Heart left ventricle (tissue), 16 donors: ENCODE measurements at regions not wholly inside any gene's neighbourhood (a gene's known extent, or its start where the extent isn't known, plus 50 kb on each side); places are given as distances from the start of the nearest gene placed in this dataset.

ENCODE experiments used
- ATAC-seq, 4 donors: fragments of 200-7000 bp; cut with Tn5 transposase; one replicate each; pipeline ENCODE4 v1.9.1; 2020 to 2022; ENCODE audit warnings: moderate library complexity in 4 of 4, mild to moderate bottlenecking in 3 of 4, moderate number of reproducible peaks in 1 of 4
- DNase-seq, 5 donors: peaks; one replicate each; pipeline ENCODE4 v3.0.0-alpha.2; 2020
- H3K27ac ChIP-seq, 12 donors: fragments of 200-600 bp; sonication (generic) in 4 of 12; one replicate each; pipeline versions ENCODE4 v1.5.0 to v1.8.0; 2016 to 2022; ENCODE audit warnings: mild to moderate bottlenecking in 2 of 12
- H3K27me3 ChIP-seq, 9 donors: fragments of 200-600 bp; sonication (generic) in 2 of 9; one replicate each; pipeline versions ENCODE4 v1.5.1 to v1.8.0; 2016 to 2022; ENCODE audit warnings: mild to moderate bottlenecking in 3 of 9
- H3K36me3 ChIP-seq, 9 donors: fragments of 200-600 bp; sonication (generic) in 2 of 9; one replicate each; pipeline versions ENCODE4 v1.5.0 to v1.8.0; 2018 to 2022; ENCODE audit warnings: mild to moderate bottlenecking in 2 of 9
- H3K4me1 ChIP-seq, 12 donors: fragments of 200-600 bp; sonication (generic) in 4 of 12; one replicate each; pipeline versions ENCODE4 v1.5.0 to v1.8.0; 2016 to 2022; ENCODE audit warnings: mild to moderate bottlenecking in 3 of 12
- H3K4me3 ChIP-seq, 12 donors: fragments of 200-600 bp; sonication (generic) in 4 of 12; one replicate each; pipeline versions ENCODE4 v1.5.0 to v1.8.0; 2017 to 2022; ENCODE audit warnings: mild to moderate bottlenecking in 9 of 12, moderate library complexity in 4 of 12
- H3K9me3 ChIP-seq, 12 donors: fragments of 200-600 bp; sonication (generic) in 4 of 12; one replicate each; pipeline versions ENCODE4 v1.5.0 to v1.8.0; 2016 to 2022; ENCODE audit warnings: mild to moderate bottlenecking in 1 of 12
- CTCF ChIP-seq, 12 donors: fragments of 200-600 bp; sonication (generic) in 4 of 12; IDR thresholded peaks; one replicate each; pipeline versions ENCODE4 v1.5.0 to v1.8.0; 2018 to 2022; ENCODE audit warnings: antibody characterized with exemption in 12 of 12, mild to moderate bottlenecking in 5 of 12
- POLR2A ChIP-seq, 2 donors: fragments of 450-650 bp; IDR thresholded peaks; one replicate each; pipeline ENCODE4 v1.6.1; 2017; ENCODE audit warnings: antibody characterized with exemption in 2 of 2, mild to moderate bottlenecking in 2 of 2, moderate library complexity in 2 of 2
- WGBS, 4 donors: extraction: QIAGEN DNeasy Blood & Tissue Kit in 2 of 4; methylation state at CpG; one replicate each; pipeline versions ENCODE4 v1.1.5 to v1.1.7; 2013 to 2018; 5-methylcytosine and 5-hydroxymethylcytosine counted together
- intact Hi-C, 10 donors: fragments of 100-400 bp; cut with DNase I; formaldehyde crosslinking; loops; one replicate each; pipeline versions ENCODE4 v1.11.1 to v1.14.2; 2022
- donor health status: ischemic (EF 13 %, LVEDD 7.1; RV severe dilation, severe dysfunction).
- donor health status: healthy with polysubstance abuse.
- donor health status: DM: no; HTN: yes; CAD: no.
- donor health status: DM: no; HTN: no; CAD: no.
- donor health status: ischemic (EF 25% LVEDD 6.9; RV normal size, moderate dysfunction).
- donor health status: ischemic (EF 25% LVEDD 5.7; RV mildly dilated, moderate dysfunction).
- donor health status: healthy.
- donor health status: DM: yes; HTN: yes; CAD: no.
- donor health status: ischemic (EF 35%, LVEDD 5.7; RV mildly dilated, moderate dysfunction).
- donor health status: nonischemic (EF 11% LVEDD 7.7; RV severe dilation, severe dysfunction).
- donor health status: DM: yes; HTN: yes; CAD: no.
- donor health status: PGD.
- donor health status: ischemic (EF 29% LVEDD 5.4; RV normal size, mild dysfunction).
- donor health status: nonischemic (EF 23%, LVEDD 6.1; RV moderate dilation, normal function).

DNA sequence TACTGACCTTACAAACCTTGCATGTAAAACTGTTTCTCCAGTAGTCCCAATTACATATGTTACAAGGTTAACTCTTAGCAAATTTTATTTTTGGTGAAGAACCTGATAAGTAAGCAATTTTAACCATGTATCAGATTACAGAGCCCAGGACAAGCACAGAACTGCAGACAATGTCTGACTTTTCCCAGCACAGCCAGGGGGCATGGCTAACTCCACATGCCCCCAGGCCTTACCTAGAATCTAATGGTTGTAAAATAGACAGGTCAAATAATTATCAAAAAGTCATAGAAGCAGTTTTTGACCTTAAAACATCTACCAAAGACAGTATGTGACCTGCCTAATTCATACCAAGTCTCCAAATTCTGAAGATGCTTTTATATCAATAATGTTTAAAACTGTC is 364.1 kb downstream of the FOXO1 start:
- Histone ChIP-seq H3K27me3 (no peaks in the 10 kb centered on the region), H3K4me3 (no peak overlapping the region), H3K9me3 (peaks cover 0 to 25% (median 5%) of the 10 kb centered on the region in 12 donors), H3K36me3 (no peaks in the 10 kb centered on the region), H3K4me1 (no peaks in the 10 kb centered on the region), H3K27ac (no peak overlapping the region)
- DNase-seq, result no peak
- TF ChIP-seq CTCF (IDR thresholded peaks at IDR 0.05), result no peak
- no peak for TF ChIP-seq POLR2A (IDR thresholded peaks at IDR 0.05)
- ATAC-seq, result no peak
- intact Hi-C loops, result loop anchor here in 1 of 10 donors (10.0 kb wide), 1 partner anchor 238 kb away; no protein-coding TSS in a partner anchor

GRCh38 chr13:40304391-40304790 is 362.1 kb downstream of the FOXO1 start:
- DNase-seq (no peak), ATAC-seq (no peak)
- TF ChIP-seq POLR2A (IDR thresholded peaks at IDR 0.05) (no peak), CTCF (IDR thresholded peaks at IDR 0.05) (no peak)
- no peaks in the 10 kb centered on the region for H3K27me3 ChIP-seq
- H3K27ac ChIP-seq, result no peak overlapping the region
- intact Hi-C loops, result loop anchor here in 1 of 10 donors (10.0 kb wide), 1 partner anchor 240 kb away; no protein-coding TSS in a partner anchor
- 59 to 83% (median 69%) methylated on average over 3 of the region's 3 CpGs for WGBS, 4 donors
- H3K9me3 ChIP-seq, result peaks cover 0 to 25% (median 5%) of the 10 kb centered on the region in 12 donors
- H3K36me3 ChIP-seq, result no peaks in the 10 kb centered on the region
- no peak overlapping the region for H3K4me3 ChIP-seq
- no peaks in the 10 kb centered on the region for H3K4me1 ChIP-seq

- DNase-seq, result no peak
- Histone ChIP-seq H3K27me3 (no peaks in the 10 kb centered on the region), H3K4me3 (no peak overlapping the region), H3K4me1 (no peaks in the 10 kb centered on the region), H3K36me3 (no peaks in the 10 kb centered on the region), H3K27ac (no peak overlapping the region), H3K9me3 (peaks cover 0 to 14% (median 5%) of the 10 kb centered on the region in 12 donors)
- intact Hi-C loops, result loop anchor here in 1 of 10 donors (10.0 kb wide), 1 partner anchor 242 kb away; no protein-coding TSS in a partner anchor
- no peak for ATAC-seq
- 95 to 100% (median 98%) methylated on average over 2 of the region's 2 CpGs for WGBS, 4 donors
- no peak for TF ChIP-seq CTCF (IDR thresholded peaks at IDR 0.05)
- no peak for TF ChIP-seq POLR2A (IDR thresholded peaks at IDR 0.05)
Measured at GRCh38 chr13:40306817-40307216, 359.6 kb downstream of the FOXO1 start.

DNA sequence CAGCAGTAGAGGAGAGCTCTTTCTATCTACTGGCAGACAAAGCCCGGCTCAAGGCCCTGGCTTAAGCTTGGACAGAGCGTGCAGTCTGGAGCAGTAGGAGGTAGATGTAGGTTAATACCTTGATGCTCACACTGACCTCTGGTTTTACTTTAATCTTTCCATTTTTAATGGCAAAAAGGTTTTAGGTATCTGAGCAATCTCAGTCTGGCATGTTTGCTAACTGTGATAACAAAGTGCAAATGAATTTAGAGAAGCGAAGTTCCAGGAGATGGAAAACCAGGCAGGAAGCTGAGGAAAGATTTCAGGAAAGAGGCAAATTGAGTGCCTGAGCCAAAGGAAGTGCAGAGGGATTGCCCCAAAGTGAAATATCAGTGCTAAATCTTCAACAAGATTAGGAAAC is 356.6 kb downstream of the FOXO1 start:
- 70 to 87% (median 74%) methylated on average over 3 of the region's 3 CpGs for WGBS, 4 donors
- H3K27me3 ChIP-seq, result no peaks in the 10 kb centered on the region
- peaks cover 0 to 12% (median 2%) of the 10 kb centered on the region in 12 donors for H3K9me3 ChIP-seq
- TF ChIP-seq CTCF (IDR thresholded peaks at IDR 0.05), result no peak
- no peak for TF ChIP-seq POLR2A (IDR thresholded peaks at IDR 0.05)
- DNase-seq (no peak), ATAC-seq (no peak)
- intact Hi-C loops, result loop anchor here in 7 of 10 donors (5.0 to 10.0 kb wide), 6 partner anchors 95 to 365 kb away; partner anchors contain the start of gene FOXO1 (in 5 of the 7)
- no peak overlapping the region for H3K27ac ChIP-seq
- no peaks in the 10 kb centered on the region for H3K36me3 ChIP-seq
- no peak overlapping the region for H3K4me3 ChIP-seq
- H3K4me1 ChIP-seq, result peaks cover 0 to 17% (median 6%) of the 10 kb centered on the region in 12 donors
